HCT116 (cell line): ENCODE measurements at regions not wholly inside any gene's neighbourhood (a gene's known extent, or its start where the extent isn't known, plus 50 kb on each side); places are given as distances from the start of the nearest gene placed in this dataset.

Experiments
- ATAC-seq: fragments of 200-7000 bp; cut with Tn5 transposase; 2 replicates; pipeline ENCODE4 v1.9.1; 2020; ENCODE audit warnings: mild to moderate bottlenecking, moderate library complexity
- BruUV-seq: library from RNA; stranded (reverse); fragments of 400-500 nt; replicated peaks from 2 replicates; lab custom pipeline; 2021; lab: Mats Ljungman, UMichigan
- CTCF ChIA-PET: fragments of 300-600 bp; sonication (Branson Sonifier 250); formaldehyde crosslinking; loops from one replicate; lab custom pipeline; 2021; ENCODE audit warnings: antibody characterized with exemption; lab: Charles Lee
- POLR2A ChIA-PET: fragments of 300-600, 350-600 bp; sonication (Branson Sonifier 250); formaldehyde crosslinking; loops from one replicate; lab custom pipeline; 2021; ENCODE audit warnings: antibody characterized with exemption; lab: Charles Lee
- RAD21 ChIA-PET, 2 experiments: fragments of 300-600 bp; sonication (Branson Sonifier 250); formaldehyde crosslinking; loops; one replicate each; lab custom pipeline; 2023; ENCODE audit warnings: low total read pairs in 2 of 2; ENCODE audit not compliant: uncharacterized antibody in 2 of 2, unreplicated experiment in 2 of 2, low non-redundant PET in 1 of 2; lab: Charles Lee
- DNase-seq: peaks from one replicate; pipeline ENCODE4 v3.0.0-alpha.2; 2010; ENCODE audit warnings: low read depth, low spot score
- H2AFZ ChIP-seq: fragments of 200-600 bp; shearing (Covaris generic), sonication (generic); 2 replicates; pipeline ENCODE4 v1.6.1; 2017; ENCODE audit warnings: low read depth, mixed run types, mixed read lengths, antibody characterized with exemption, low read length; ENCODE audit not compliant: poor library complexity, severe bottlenecking
- H3K27ac ChIP-seq: 2 replicates; pipeline ENCODE4 v1.5.1; 2012; ENCODE audit warnings: low read depth, low read length
- H3K27me3 ChIP-seq: fragments of 200-600 bp; sonication (generic); 2 replicates; pipeline ENCODE4 v1.6.1; 2016; ENCODE audit warnings: mixed run types, low read length, mixed read lengths; ENCODE audit not compliant: insufficient read depth
- H3K36me3 ChIP-seq, 2 experiments: fragments of 200-500 bp in 1 of 2; fragments of 200-600 bp in 1 of 2; sonication (Bioruptor generic) in 1 of 2; sonication (generic) in 1 of 2; 2 replicates each; pipeline versions ENCODE4 v1.5.1 to v1.6.1; 2014 to 2016; ENCODE audit warnings: low read length in 2 of 2, inconsistent platforms in 1 of 2, mixed read lengths in 1 of 2, mixed run types in 1 of 2; ENCODE audit not compliant: insufficient read depth in 2 of 2, control insufficient read depth in 1 of 2
- H3K4me1 ChIP-seq, 2 experiments: fragments of 200-600 bp in 1 of 2; sonication (generic) in 1 of 2; 2 replicates each; pipeline versions ENCODE4 v1.5.1 to v1.6.1; 2012 to 2017; ENCODE audit warnings: low read length in 2 of 2, inconsistent platforms in 1 of 2, mild to moderate bottlenecking in 1 of 2, mixed read lengths in 1 of 2, mixed run types in 1 of 2, moderate library complexity in 1 of 2; ENCODE audit not compliant: insufficient read depth in 2 of 2, control insufficient read depth in 1 of 2
- H3K4me2 ChIP-seq: fragments of 200-600 bp; sonication (generic); 2 replicates; pipeline ENCODE4 v1.6.1; 2017; ENCODE audit warnings: mixed run types, low read length, mixed read lengths
- H3K4me3 ChIP-seq, 2 experiments: fragments of 200-600 bp in 1 of 2; sonication (generic) in 1 of 2; replicated peaks in 1 of 2; 2 replicates each; pipeline ENCODE4 v1.5.1; 2011 to 2016; ENCODE audit warnings: low read length in 2 of 2, control low read depth in 1 of 2, low read depth in 1 of 2, mild to moderate bottlenecking in 1 of 2, mixed read lengths in 1 of 2, mixed run types in 1 of 2
- H3K79me2 ChIP-seq: fragments of 200-600 bp; sonication (generic); 2 replicates; pipeline ENCODE4 v1.6.1; 2017; ENCODE audit warnings: mild to moderate bottlenecking, mixed run types, low read length, moderate library complexity, mixed read lengths; ENCODE audit not compliant: insufficient read depth
- H3K9ac ChIP-seq: fragments of 200-600 bp; sonication (generic); 2 replicates; pipeline ENCODE4 v1.6.1; 2016; ENCODE audit warnings: low read length, mixed read lengths
- H3K9me2 ChIP-seq: fragments of 200-600 bp; sonication (generic), shearing (Covaris generic); 2 replicates; pipeline ENCODE4 v1.6.1; 2017; ENCODE audit warnings: mixed run types, mild to moderate bottlenecking, moderate library complexity; ENCODE audit not compliant: insufficient read depth
- H3K9me3 ChIP-seq, 2 experiments: fragments of 200-500 bp in 1 of 2; fragments of 200-600 bp in 1 of 2; sonication (Bioruptor generic) in 1 of 2; sonication (generic) in 1 of 2; 2 replicates each; pipeline ENCODE4 v1.6.1; 2014 to 2017; ENCODE audit warnings: low read length in 2 of 2, mixed read lengths in 2 of 2, inconsistent platforms in 1 of 2, low read depth in 1 of 2, mild to moderate bottlenecking in 1 of 2, mixed run types in 1 of 2, moderate library complexity in 1 of 2; ENCODE audit not compliant: control insufficient read depth in 1 of 2, insufficient read depth in 1 of 2
- H4K20me1 ChIP-seq: fragments of 200-600 bp; sonication (generic), shearing (Covaris generic); 2 replicates; pipeline ENCODE4 v1.6.1; 2017; ENCODE audit warnings: mixed run types, mild to moderate bottlenecking, moderate library complexity; ENCODE audit not compliant: insufficient read depth
- CBX3 ChIP-seq: IDR thresholded peaks from 2 replicates; pipeline ENCODE4 v1.6.1; 2012; ENCODE audit warnings: low read depth
- CEBPB ChIP-seq: IDR thresholded peaks from 2 replicates; pipeline ENCODE4 v1.6.1; 2012; ENCODE audit warnings: low read depth
- EGR1 ChIP-seq: IDR thresholded peaks from 2 replicates; pipeline ENCODE4 v1.6.1; 2012; ENCODE audit warnings: low read depth
- ELF1 ChIP-seq: IDR thresholded peaks from 2 replicates; pipeline ENCODE4 v1.6.1; 2012; ENCODE audit warnings: low read depth, borderline replicate concordance
- EZH2 ChIP-seq: fragments of 200-600 bp; sonication (generic); IDR thresholded peaks from 2 replicates; pipeline ENCODE4 v1.6.1; 2017; ENCODE audit warnings: antibody characterized with exemption, mixed run types
- EZH2phosphoT487 ChIP-seq: fragments of 200-600 bp; IDR thresholded peaks from 2 replicates; pipeline ENCODE4 v1.6.1; 2018; ENCODE audit warnings: antibody characterized with exemption, borderline replicate concordance
- FOSL1 ChIP-seq: IDR thresholded peaks from 2 replicates; pipeline ENCODE4 v1.6.1; 2012; ENCODE audit warnings: low read depth
- JUND ChIP-seq: IDR thresholded peaks from 2 replicates; pipeline ENCODE4 v1.6.1; 2012
- POLR2A ChIP-seq: IDR thresholded peaks from 2 replicates; pipeline ENCODE4 v1.7.0; 2011; ENCODE audit warnings: borderline replicate concordance; ENCODE audit not compliant: insufficient read depth, insufficient read length; ENCODE audit errors: extremely low read depth
- POLR2AphosphoS5 ChIP-seq: IDR thresholded peaks from 2 replicates; pipeline ENCODE4 v1.6.1; 2011; ENCODE audit warnings: mild to moderate bottlenecking, low read depth, low read length, moderate library complexity
- SP1 ChIP-seq: IDR thresholded peaks from 2 replicates; pipeline ENCODE4 v1.6.1; 2012; ENCODE audit warnings: low read depth
- SRF ChIP-seq: IDR thresholded peaks from 2 replicates; pipeline ENCODE4 v1.6.1; 2012; ENCODE audit warnings: low read depth
- TCF7L2 ChIP-seq: IDR thresholded peaks from 2 replicates; pipeline ENCODE4 v1.7.0; 2011; ENCODE audit warnings: borderline replicate concordance, inconsistent platforms; ENCODE audit not compliant: insufficient read depth, insufficient read length; ENCODE audit errors: extremely low read depth
- YY1 ChIP-seq: IDR thresholded peaks from 2 replicates; pipeline ENCODE4 v1.6.1; 2011; ENCODE audit warnings: low read length, low read depth, moderate library complexity, mild to moderate bottlenecking; ENCODE audit not compliant: insufficient replicate concordance; ENCODE audit errors: extremely low read depth
- ZFX ChIP-seq: fragments of 450-650 bp; IDR thresholded peaks from 2 replicates; pipeline ENCODE4 v1.6.1; 2017
- ZNF274 ChIP-seq: fragments of 200-500 bp; sonication (Bioruptor generic); IDR thresholded peaks from 2 replicates; pipeline ENCODE4 v1.6.1; 2014; ENCODE audit warnings: mild to moderate bottlenecking, low read depth, low read length, inconsistent platforms
- intact Hi-C: fragments of 100-400 bp; cut with micrococcal nuclease; formaldehyde crosslinking; loops from 2 replicates; pipeline ENCODE4 v1.10.0; 2022
- TF ChIP-seq, protein P1 (sequence below): IDR thresholded peaks from 2 replicates; pipeline ENCODE4 v1.6.1; 2011; ENCODE audit warnings: mild to moderate bottlenecking, low read length, moderate library complexity; ENCODE audit not compliant: insufficient replicate concordance; ENCODE audit errors: extremely low read depth
- TF ChIP-seq, protein P2 (sequence below), 3 experiments: fragments of 200-600 bp in 1 of 3; sonication (generic) in 1 of 3; IDR thresholded peaks in 2 of 3; conservative IDR thresholded peaks in 1 of 3; 2 replicates each; pipeline ENCODE4 v1.5.1; 2012 to 2017; ENCODE audit warnings: low read depth in 2 of 3, low read length in 2 of 3, antibody characterized with exemption in 1 of 3, borderline replicate concordance in 1 of 3, control low read depth in 1 of 3, mild to moderate bottlenecking in 1 of 3, mixed read lengths in 1 of 3, mixed run types in 1 of 3, moderate library complexity in 1 of 3; ENCODE audit not compliant: insufficient read depth in 1 of 3

DNA sequence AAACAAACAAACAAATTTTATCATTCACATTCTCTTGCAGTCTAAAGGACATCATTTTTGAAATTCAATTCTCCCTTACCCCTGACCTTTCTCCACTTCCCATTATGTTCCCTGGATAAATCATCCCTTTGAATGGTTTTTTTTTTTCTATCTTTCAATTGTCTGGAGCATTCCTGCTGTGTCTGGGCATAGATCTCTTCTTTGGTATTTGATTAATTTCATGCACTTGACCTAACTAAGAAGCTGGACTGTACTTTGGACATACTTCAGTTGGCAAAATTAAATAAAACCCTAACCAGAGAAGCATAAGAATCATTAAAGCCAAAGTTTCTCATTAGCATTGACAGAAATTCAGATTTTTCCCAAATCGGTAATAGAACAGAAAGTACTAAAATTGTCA lies 163.6 kb upstream of the BMP4 start:
- Histone ChIP-seq H3K4me1 (peaks cover 3 to 16% of the 10 kb centered on the region in 2 experiments; a peak in 2 of 4 replicates), H3K36me3 (no peaks in the 10 kb centered on the region), H3K27ac (no peak overlapping the region), H3K9ac (no peak overlapping the region), H3K27me3 (no peaks in the 10 kb centered on the region), H3K9me3 (no peaks in the 10 kb centered on the region), H4K20me1 (no peaks in the 10 kb centered on the region), H2AFZ (no peak overlapping the region), H3K9me2 (no peaks in the 10 kb centered on the region), H3K4me2 (no peak overlapping the region)
- ChIA-PET RAD21 (no interaction called here), CTCF (no interaction called here), POLR2A (interaction anchor here (0.7 kb wide), 1 partner anchor 167 kb away, joined by 3 read pairs; no protein-coding TSS in a partner anchor)
- intact Hi-C loops: no loop called here
- ATAC-seq: no peak
- TF ChIP-seq ZNF274 (no peak), SRF (no peak), CBX3 (no peak), EGR1 (no peak), EZH2 (no peak), JUND (no peak), POLR2AphosphoS5 (no peak), TCF7L2 (no peak), CEBPB (no peak), SP1 (no peak), ZFX (no peak), ELF1 (no peak), POLR2A (no peak), EZH2phosphoT487 (no peak), YY1 (no peak), FOSL1 (no peak)
- TF ChIP-seq, protein P1, sequence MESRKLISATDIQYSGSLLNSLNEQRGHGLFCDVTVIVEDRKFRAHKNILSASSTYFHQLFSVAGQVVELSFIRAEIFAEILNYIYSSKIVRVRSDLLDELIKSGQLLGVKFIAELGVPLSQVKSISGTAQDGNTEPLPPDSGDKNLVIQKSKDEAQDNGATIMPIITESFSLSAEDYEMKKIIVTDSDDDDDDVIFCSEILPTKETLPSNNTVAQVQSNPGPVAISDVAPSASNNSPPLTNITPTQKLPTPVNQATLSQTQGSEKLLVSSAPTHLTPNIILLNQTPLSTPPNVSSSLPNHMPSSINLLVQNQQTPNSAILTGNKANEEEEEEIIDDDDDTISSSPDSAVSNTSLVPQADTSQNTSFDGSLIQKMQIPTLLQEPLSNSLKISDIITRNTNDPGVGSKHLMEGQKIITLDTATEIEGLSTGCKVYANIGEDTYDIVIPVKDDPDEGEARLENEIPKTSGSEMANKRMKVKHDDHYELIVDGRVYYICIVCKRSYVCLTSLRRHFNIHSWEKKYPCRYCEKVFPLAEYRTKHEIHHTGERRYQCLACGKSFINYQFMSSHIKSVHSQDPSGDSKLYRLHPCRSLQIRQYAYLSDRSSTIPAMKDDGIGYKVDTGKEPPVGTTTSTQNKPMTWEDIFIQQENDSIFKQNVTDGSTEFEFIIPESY: no peak
- TF ChIP-seq, protein P2, sequence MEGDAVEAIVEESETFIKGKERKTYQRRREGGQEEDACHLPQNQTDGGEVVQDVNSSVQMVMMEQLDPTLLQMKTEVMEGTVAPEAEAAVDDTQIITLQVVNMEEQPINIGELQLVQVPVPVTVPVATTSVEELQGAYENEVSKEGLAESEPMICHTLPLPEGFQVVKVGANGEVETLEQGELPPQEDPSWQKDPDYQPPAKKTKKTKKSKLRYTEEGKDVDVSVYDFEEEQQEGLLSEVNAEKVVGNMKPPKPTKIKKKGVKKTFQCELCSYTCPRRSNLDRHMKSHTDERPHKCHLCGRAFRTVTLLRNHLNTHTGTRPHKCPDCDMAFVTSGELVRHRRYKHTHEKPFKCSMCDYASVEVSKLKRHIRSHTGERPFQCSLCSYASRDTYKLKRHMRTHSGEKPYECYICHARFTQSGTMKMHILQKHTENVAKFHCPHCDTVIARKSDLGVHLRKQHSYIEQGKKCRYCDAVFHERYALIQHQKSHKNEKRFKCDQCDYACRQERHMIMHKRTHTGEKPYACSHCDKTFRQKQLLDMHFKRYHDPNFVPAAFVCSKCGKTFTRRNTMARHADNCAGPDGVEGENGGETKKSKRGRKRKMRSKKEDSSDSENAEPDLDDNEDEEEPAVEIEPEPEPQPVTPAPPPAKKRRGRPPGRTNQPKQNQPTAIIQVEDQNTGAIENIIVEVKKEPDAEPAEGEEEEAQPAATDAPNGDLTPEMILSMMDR (IDR thresholded peaks at IDR 0.05 in 2 of 3, conservative IDR thresholded peaks at IDR 0.05 in 1 of 3; ENCODE audit: borderline replicate concordance in 1 of 3, insufficient read depth in 1 of 3, low read depth in 2 of 3, low read length in 2 of 3): no peak
- TF ChIP-seq, all 23 proteins: peak for 0
- Histone ChIP-seq H3K79me2 (no peaks in the 10 kb centered on the region), H3K4me3 (no peak overlapping the region)
- no peak for DNase-seq
- no TSS peak for BruUV-seq
